Endothelial cell of umbilical vein (primary cell): ENCODE measurements at regions not wholly inside any gene's neighbourhood (a gene's known extent, or its start where the extent isn't known, plus 50 kb on each side); places are given as distances from the start of the nearest gene placed in this dataset.

Source experiments
- BruUV-seq: library from RNA; stranded (reverse); fragments of 400-500 nt; replicated peaks from 2 replicates; lab custom pipeline; 2021; lab: Mats Ljungman, UMichigan
- CTCF ChIA-PET: fragments of 300-600, 350-600 bp; sonication (Branson Sonifier 250); formaldehyde crosslinking; loops from one replicate; lab custom pipeline; 2021; ENCODE audit warnings: antibody characterized with exemption, inconsistent platforms; lab: Charles Lee
- POLR2A ChIA-PET: fragments of 300-600, 350-600 bp; sonication (Branson Sonifier 250); formaldehyde crosslinking; loops from one replicate; lab custom pipeline; 2021; ENCODE audit warnings: antibody characterized with exemption, inconsistent platforms; lab: Charles Lee
- DNase-seq: peaks from one replicate; pipeline ENCODE4 v3.0.0-alpha.2; 2011; ENCODE audit warnings: low read depth, low spot score
- FAIRE-seq: peaks from 2 replicates; lab custom pipeline; 2011; peaks lifted over from hg19 to GRCh38; lab: Jason Lieb, UNC
- H2AFZ ChIP-seq: 2 replicates; pipeline ENCODE4 v1.6.0; 2012; ENCODE audit warnings: low read depth, low read length, control low read depth, inconsistent platforms
- H3K27ac ChIP-seq: 2 replicates; pipeline ENCODE4 v1.5.1; 2011; ENCODE audit warnings: low read depth, mild to moderate bottlenecking, control low read depth, low read length, moderate library complexity; ENCODE audit not compliant: insufficient read depth
- H3K27me3 ChIP-seq, 2 experiments: 2 replicates each; pipeline versions ENCODE4 v1.6.0 to v1.6.1; 2011; ENCODE audit warnings: low read length in 2 of 2, mixed read lengths in 1 of 2; ENCODE audit not compliant: control insufficient read depth in 2 of 2, insufficient read depth in 2 of 2
- H3K36me3 ChIP-seq, 2 experiments: 2 replicates in 1 of 2; 3 replicates in 1 of 2; pipeline ENCODE4 v1.5.1; 2011; ENCODE audit warnings: low read length in 2 of 2, mild to moderate bottlenecking in 1 of 2, moderate library complexity in 1 of 2; ENCODE audit not compliant: control insufficient read depth in 2 of 2, insufficient read depth in 2 of 2; ENCODE audit errors: extremely low read depth in 1 of 2
- H3K4me1 ChIP-seq: 3 replicates; pipeline ENCODE4 v1.5.1; 2011; ENCODE audit warnings: mild to moderate bottlenecking, low read length; ENCODE audit not compliant: control insufficient read depth, insufficient read depth; ENCODE audit errors: extremely low read depth
- H3K4me2 ChIP-seq: 2 replicates; pipeline ENCODE4 v1.6.1; 2011; ENCODE audit warnings: low read length, control low read depth, mixed read lengths; ENCODE audit not compliant: insufficient read depth
- H3K4me3 ChIP-seq, 3 experiments: fragments of 200-600 bp in 1 of 3; sonication (generic), shearing (Covaris generic) in 1 of 3; replicated peaks in 1 of 3; 2 replicates each; pipeline ENCODE4 v1.5.1; 2011 to 2016; ENCODE audit warnings: control low read depth in 3 of 3, low read length in 3 of 3, mild to moderate bottlenecking in 2 of 3, inconsistent platforms in 1 of 3, low read depth in 1 of 3, moderate library complexity in 1 of 3; ENCODE audit not compliant: insufficient read depth in 1 of 3
- H3K79me2 ChIP-seq: 2 replicates; pipeline ENCODE4 v1.6.0; 2012; ENCODE audit warnings: low read length, inconsistent platforms; ENCODE audit not compliant: control insufficient read depth, insufficient read depth
- H3K9ac ChIP-seq: replicated peaks from 2 replicates; pipeline ENCODE3; 2011; ENCODE audit warnings: low read length, control low read depth; ENCODE audit not compliant: insufficient read depth; ENCODE audit errors: extremely low read depth
- H3K9me1 ChIP-seq: replicated peaks from 3 replicates; pipeline ENCODE4 v1.6.0; 2011; ENCODE audit warnings: mild to moderate bottlenecking, low read length; ENCODE audit not compliant: control insufficient read depth, insufficient read depth; ENCODE audit errors: extremely low read depth
- H3K9me3 ChIP-seq: replicated peaks from 2 replicates; pipeline ENCODE4 v1.5.1; 2012; ENCODE audit warnings: low read length, inconsistent platforms; ENCODE audit not compliant: control insufficient read depth, insufficient read depth
- H4K20me1 ChIP-seq: replicated peaks from 2 replicates; pipeline ENCODE3; 2011; ENCODE audit warnings: mild to moderate bottlenecking, low read length; ENCODE audit not compliant: control insufficient read depth, insufficient read depth; ENCODE audit errors: extremely low read depth
- EZH2 ChIP-seq: IDR thresholded peaks from 2 replicates; pipeline ENCODE4 v1.6.1; 2012; ENCODE audit warnings: borderline replicate concordance, low read depth, mild to moderate bottlenecking, moderate library complexity, low read length, inconsistent platforms; ENCODE audit not compliant: severe bottlenecking
- FOS ChIP-seq: IDR thresholded peaks from 2 replicates; pipeline ENCODE4 v1.6.1; 2011; ENCODE audit warnings: mild to moderate bottlenecking, low read length, moderate library complexity, borderline replicate concordance; ENCODE audit not compliant: insufficient read depth
- GATA2 ChIP-seq: IDR thresholded peaks from 2 replicates; pipeline ENCODE4 v1.7.0; 2011; ENCODE audit warnings: low read depth, mild to moderate bottlenecking, moderate library complexity, mixed read lengths, low read length; ENCODE audit not compliant: insufficient read length, insufficient read depth
- JUN ChIP-seq: IDR thresholded peaks from 2 replicates; pipeline ENCODE4 v1.6.1; 2011; ENCODE audit warnings: borderline replicate concordance, low read depth; ENCODE audit not compliant: insufficient read length, insufficient read depth
- MYC ChIP-seq: IDR thresholded peaks from one replicate; pipeline ENCODE4 v1.6.1; 2011; ENCODE audit warnings: mild to moderate bottlenecking, low read depth, low read length
- POLR2A ChIP-seq: IDR thresholded peaks from 2 replicates; pipeline ENCODE4 v1.6.1; 2012; ENCODE audit warnings: low read depth, mild to moderate bottlenecking, control low read depth, low read length
- POLR2AphosphoS5 ChIP-seq: IDR thresholded peaks from 2 replicates; pipeline ENCODE4 v1.6.1; 2012; ENCODE audit warnings: low read depth, mild to moderate bottlenecking, control low read depth, low read length, moderate library complexity; ENCODE audit not compliant: insufficient read depth
- dilution Hi-C: fragments of 300-500 bp; cut with MboI; formaldehyde crosslinking; loops from one replicate; pipeline ENCODE4 v1.15.0; 2019; ENCODE audit warnings: low sequenced_read_pairs; ENCODE audit not compliant: extremely low pct_ligation_motif_present
- intact Hi-C: fragments of 100-400 bp; cut with micrococcal nuclease; formaldehyde crosslinking; loops from one replicate; pipeline ENCODE4 v1.10.0; 2022
- TF ChIP-seq, protein P1 (sequence below), 2 donors: IDR thresholded peaks; 1 replicate in 1 of 2; 2 replicates in 1 of 2; pipeline ENCODE4 v1.5.1; 2011; ENCODE audit warnings: low read length in 2 of 2, mild to moderate bottlenecking in 2 of 2, moderate library complexity in 2 of 2, control low read depth in 1 of 2, inconsistent platforms in 1 of 2, low read depth in 1 of 2; ENCODE audit not compliant: insufficient read depth in 1 of 2; ENCODE audit errors: extremely low read depth in 1 of 2
- TF ChIP-seq, protein P2 (sequence below): IDR thresholded peaks from 2 replicates; pipeline ENCODE4 v1.6.1; 2011; ENCODE audit not compliant: insufficient read depth, insufficient read length

DNA sequence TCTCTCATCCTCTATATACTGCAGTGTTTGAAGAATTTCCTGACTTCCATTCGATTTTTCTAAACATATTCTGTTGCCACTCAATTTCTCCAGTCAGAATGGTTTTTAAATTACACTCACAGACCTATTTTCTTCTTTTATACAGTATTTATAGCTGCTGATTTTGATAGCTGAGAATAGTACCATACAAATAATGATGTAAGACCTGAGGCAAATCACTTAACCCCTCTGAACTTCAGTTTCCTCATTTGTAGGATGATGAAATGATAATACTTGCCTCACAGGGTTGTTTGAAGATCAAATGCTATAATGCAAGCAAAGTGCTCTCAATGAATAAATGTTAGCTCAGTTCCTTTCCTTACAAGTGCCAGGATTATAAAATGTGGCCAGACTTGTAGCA, 241.8 kb downstream of the CPS1 start:
- intact Hi-C loops (no loop called here), dilution Hi-C loops (no loop called here)
- Histone ChIP-seq H3K4me2 (no peak overlapping the region), H3K9me1 (no peaks in the 10 kb centered on the region), H3K9ac (no peak overlapping the region), H3K36me3 (no peaks in the 10 kb centered on the region), H3K79me2 (no peaks in the 10 kb centered on the region), H3K4me1 (no peaks in the 10 kb centered on the region), H3K27me3 (no peaks in the 10 kb centered on the region), H4K20me1 (no peaks in the 10 kb centered on the region), H2AFZ (no peak overlapping the region), H3K27ac (no peak overlapping the region), H3K9me3 (no peaks in the 10 kb centered on the region), H3K4me3 (no peak overlapping the region)
- BruUV-seq = no TSS peak
- TF ChIP-seq JUN = no peak
- no peak for TF ChIP-seq POLR2A
- TF ChIP-seq MYC = no peak
- no peak for TF ChIP-seq EZH2
- TF ChIP-seq, protein P1, sequence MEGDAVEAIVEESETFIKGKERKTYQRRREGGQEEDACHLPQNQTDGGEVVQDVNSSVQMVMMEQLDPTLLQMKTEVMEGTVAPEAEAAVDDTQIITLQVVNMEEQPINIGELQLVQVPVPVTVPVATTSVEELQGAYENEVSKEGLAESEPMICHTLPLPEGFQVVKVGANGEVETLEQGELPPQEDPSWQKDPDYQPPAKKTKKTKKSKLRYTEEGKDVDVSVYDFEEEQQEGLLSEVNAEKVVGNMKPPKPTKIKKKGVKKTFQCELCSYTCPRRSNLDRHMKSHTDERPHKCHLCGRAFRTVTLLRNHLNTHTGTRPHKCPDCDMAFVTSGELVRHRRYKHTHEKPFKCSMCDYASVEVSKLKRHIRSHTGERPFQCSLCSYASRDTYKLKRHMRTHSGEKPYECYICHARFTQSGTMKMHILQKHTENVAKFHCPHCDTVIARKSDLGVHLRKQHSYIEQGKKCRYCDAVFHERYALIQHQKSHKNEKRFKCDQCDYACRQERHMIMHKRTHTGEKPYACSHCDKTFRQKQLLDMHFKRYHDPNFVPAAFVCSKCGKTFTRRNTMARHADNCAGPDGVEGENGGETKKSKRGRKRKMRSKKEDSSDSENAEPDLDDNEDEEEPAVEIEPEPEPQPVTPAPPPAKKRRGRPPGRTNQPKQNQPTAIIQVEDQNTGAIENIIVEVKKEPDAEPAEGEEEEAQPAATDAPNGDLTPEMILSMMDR (IDR thresholded peaks at IDR 0.05; ENCODE audit: extremely low read depth in 1 of 2, insufficient read depth in 1 of 2, low read depth in 1 of 2, low read length in 2 of 2) = no peak
- TF ChIP-seq, protein P2, sequence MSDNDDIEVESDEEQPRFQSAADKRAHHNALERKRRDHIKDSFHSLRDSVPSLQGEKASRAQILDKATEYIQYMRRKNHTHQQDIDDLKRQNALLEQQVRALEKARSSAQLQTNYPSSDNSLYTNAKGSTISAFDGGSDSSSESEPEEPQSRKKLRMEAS = no peak
- TF ChIP-seq FOS = no peak
- TF ChIP-seq GATA2 = no peak
- TF ChIP-seq POLR2AphosphoS5 = no peak
- CTCF ChIA-PET = no interaction called here
- FAIRE-seq (no peak), DNase-seq (no peak)
- POLR2A ChIA-PET = no interaction called here
